CD4-positive, alpha-beta T cell treated with Interferon gamma for 1 hour (primary cell): ENCODE measurements at regions not wholly inside any gene's neighbourhood (a gene's known extent, or its start where the extent isn't known, plus 50 kb on each side); places are given as distances from the start of the nearest gene placed in this dataset.

ENCODE experiments used
- DNase-seq: peaks from one replicate; pipeline ENCODE4 v3.0.0-alpha.2; 2020

DNA sequence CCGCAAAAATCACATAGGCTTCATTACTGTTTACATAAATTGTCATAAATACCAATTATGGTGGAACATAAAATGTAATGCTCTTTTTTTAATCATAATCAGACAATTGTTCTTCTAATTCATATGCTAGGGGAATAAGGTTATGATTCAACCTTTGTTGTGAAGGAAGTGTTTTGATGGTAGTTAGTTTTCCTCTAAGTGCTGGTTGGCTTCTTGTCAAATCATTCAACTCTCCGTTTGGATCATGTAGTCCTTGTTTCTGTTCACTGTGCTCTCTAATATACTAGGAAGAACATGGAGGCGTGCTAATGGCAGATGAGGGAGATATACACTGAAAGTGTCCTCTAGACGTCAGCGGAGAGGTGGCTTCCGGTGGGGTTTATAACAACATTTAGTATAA, 1938.0 kb upstream of the PIK3C3 start:
- DNase-seq, result no peak

DNA sequence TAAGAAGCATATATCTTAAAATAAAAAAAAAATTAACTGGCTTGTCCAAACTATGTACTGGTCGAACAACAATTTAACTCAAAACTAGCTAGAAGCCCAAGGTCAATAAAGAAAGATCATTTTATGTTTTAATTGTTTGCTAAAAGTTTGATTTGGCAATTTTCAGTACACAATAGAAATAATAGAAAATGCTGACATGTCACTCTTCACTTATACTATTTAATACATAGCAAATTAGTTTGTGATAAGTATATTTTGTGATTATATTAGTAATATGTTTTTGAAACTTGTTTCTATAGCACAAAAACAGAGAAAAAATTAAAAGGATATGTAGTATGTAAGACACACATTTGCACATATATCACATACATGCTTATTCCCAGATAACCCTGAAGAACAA, 1938.6 kb upstream of the PIK3C3 start:
- no peak for DNase-seq

- DNase-seq, result no peak
Measured at GRCh38 chr18:40013001-40013609, 1941.9 kb upstream of the PIK3C3 start.

DNA sequence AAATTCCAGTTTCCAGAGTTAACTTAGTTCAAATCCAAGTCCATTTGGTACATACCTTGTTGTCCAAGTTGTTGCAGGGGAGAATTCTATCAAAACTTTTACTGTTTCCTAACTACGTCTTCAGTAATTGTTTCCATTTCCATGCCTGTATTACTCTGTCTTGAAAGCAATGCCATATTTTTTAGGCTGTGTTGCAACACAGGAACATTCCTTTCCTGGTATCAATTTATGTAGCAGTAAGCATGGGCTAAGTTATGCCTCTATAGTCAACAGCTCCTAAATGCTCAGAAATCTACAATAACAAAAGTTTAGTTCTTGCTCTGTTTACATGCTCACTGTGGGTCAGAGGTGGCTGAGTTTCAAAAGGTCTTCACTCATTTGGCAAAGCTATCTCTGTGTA, 1943.8 kb upstream of the PIK3C3 start:
- no peak for DNase-seq

- DNase-seq, result no peak
Measured at GRCh38 chr18:40006634-40007033, 1948.4 kb upstream of the PIK3C3 start.

GRCh38 chr18:40004246-40004645, 1950.8 kb upstream of the PIK3C3 start:
- DNase-seq, result no peak

DNA sequence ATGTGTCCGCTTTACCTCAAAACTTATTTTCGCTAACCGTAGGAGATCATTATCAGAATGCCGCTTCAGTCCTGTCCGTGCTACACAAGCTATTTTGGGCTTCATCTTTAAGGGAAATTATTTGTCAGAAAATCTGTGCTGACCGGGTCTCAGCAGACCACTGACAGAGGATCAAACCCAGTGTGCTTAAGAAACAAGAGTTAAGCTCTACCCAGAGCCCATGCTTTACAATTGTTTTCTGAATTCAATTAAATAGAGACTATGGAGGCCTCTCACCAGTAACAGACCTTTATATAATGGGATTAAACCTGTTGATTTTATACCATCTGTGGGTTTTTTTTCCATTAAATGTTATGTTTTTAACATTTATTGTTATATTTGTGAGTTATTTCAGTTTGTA, 1956.7 kb upstream of the PIK3C3 start:
- no peak for DNase-seq

GRCh38 chr18:39994498-39994897, 1960.5 kb upstream of the PIK3C3 start:
- DNase-seq, result no peak

DNA sequence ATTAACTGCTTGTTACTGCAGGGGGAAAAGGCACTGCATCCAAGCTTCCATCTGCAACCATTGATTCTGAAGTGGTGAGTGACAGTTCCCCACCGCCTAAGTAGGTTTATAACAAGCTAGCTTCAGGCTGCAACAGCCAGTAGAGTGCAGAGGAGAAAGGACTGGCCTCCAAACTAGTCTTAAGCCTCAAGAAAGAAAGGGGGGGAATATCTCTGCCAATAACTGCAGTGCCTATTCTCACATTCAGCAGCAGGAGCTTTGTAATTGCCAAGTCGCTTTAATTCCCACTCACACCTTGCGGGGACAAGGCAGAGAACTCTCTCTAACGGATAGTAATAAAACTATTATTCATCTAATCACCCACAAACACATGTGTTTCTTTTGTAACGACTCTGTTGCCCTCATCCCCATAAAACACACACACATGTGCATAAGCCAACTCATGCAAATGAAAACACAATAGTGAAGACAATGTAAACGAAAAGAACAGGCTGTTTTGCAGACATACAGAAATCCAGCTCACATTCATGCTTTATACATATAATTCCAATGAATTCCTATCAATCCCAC, 1963.3 kb upstream of the PIK3C3 start:
- no peak for DNase-seq

GRCh38 chr18:39990540-39990939, 1964.5 kb upstream of the PIK3C3 start:
- DNase-seq, result no peak

DNA sequence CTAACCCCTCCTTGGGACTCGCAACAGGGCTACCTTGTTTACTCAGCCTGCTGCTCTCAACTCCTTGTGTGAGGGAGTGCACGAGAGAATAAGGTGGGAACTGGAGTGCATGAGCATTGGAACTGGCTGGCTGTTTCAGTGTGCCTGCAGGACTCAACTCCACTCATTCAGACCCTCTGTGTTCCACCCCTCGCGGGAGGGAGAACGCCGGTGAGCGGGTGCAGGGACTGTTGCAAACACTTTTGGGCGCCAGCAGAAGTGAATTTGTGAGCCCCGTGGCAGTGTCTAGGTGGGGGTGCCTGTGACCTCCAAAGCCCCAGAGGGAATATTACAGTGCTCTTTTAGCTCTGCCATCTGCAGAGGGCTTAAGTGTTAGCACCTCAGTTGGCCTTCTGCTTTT, 1978.3 kb upstream of the PIK3C3 start:
- DNase-seq, result no peak

DNA sequence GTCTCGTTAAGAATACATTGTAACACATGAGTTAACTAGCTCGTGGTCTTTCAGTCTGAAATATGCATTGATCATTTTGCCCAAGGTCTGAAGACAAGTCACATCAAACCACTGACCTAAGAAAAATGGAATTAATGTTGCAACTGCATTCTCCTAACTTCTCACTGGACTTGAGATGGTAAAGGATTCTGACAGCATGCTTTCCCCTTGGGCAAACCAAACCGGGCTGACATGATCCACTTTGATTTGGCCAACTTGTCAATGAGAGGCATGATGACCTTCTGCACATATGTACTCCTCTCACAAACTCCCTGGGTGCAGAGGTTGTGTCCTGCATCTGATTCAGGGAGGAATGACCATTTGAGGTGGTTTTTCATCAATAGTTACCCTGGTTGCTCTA, 1982.5 kb upstream of the PIK3C3 start:
- no peak for DNase-seq

DNA sequence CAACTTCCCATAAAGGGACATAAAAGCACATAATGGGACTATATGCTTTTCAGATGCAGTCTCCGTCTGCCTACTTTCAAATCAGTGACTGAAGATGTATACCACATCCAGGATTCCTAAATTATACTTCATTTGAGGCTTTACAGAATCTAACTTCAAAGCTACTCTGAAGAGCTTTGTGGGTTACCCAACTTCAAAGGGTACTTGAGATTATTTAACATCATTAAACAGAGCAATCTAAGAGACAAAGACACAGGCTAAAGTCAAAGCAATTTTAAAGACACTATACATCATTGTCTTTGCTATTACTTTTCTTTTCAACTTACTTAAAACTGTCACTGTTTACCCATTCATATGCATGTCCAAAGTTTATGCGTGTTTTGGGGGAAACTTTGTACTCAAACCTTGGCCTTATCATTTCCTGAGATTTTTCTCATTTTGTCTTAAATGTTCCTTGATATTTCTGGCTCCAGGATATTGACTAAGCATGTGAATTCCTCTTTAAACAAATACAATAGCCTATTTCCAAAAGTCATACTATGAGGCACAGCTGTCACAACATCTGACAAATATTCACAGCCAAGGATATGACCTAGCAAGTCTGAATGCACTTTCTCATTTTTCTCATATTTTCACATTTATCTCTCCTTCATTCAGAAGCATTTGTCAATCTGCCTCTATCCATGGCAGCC, 1985.1 kb upstream of the PIK3C3 start:
- no peak for DNase-seq

- DNase-seq, result no peak
Measured at GRCh38 chr18:39966275-39966674, 1988.8 kb upstream of the PIK3C3 start.

GRCh38 chr18:39962546-39962945, 1992.5 kb upstream of the PIK3C3 start:
- no peak for DNase-seq

DNA sequence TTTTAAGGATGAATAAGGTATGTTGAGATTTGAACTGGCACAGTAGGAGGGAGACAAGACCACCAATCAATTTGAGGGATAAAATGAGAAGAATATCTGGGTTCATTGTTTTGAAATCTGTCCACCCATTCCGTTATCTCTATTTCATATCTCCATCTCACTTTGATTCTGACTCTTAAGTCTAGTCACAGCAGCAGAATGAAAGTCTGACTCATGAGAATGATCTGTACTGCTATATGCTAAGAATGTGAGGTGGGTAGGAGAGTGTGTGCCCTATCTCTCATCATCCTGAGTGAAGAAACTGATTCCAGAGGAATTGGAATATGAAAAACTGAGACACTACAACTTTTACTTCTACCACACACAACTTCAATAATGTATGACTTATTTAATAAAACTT, 1994.5 kb upstream of the PIK3C3 start:
- no peak for DNase-seq

- DNase-seq, result no peak
Measured at GRCh38 chr18:39959839-39960238, 1995.2 kb upstream of the PIK3C3 start.

- no peak for DNase-seq
Measured at GRCh38 chr18:39958876-39959275, 1996.2 kb upstream of the PIK3C3 start.

GRCh38 chr18:39952816-39953215, 2002.2 kb upstream of the PIK3C3 start:
- DNase-seq, result no peak

DNA sequence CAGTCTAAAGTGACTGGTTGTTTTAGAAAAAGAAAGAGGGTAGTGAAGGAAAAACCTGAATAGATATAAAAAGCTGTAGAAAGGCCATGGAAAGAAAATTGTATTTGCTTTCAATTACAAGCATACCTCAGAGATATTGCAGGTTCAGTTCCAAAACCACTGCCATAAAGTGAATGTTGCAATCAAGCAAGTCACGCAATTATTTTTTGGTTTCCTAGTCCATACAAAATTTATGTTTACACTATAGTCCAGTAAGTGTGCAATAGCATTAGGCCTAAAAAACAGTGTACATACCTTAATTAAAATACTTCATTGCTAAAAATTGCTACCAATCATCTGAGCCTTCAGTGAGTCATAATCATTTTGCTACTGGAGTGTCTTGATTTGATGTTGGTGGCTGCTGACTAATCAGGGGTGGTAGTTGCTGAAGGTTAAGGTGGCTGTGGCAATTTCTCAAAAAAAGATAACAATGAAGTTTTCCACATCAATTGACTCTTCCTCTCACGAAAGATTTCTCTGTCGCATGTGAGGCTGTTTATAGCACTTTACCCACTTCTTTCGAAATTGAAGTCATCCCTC, 2003.8 kb upstream of the PIK3C3 start:
- DNase-seq, result no peak

GRCh38 chr18:39946623-39947061, 2008.4 kb upstream of the PIK3C3 start:
- no peak for DNase-seq

- DNase-seq, result no peak
Measured at GRCh38 chr18:39945076-39945475, 2010.0 kb upstream of the PIK3C3 start.

- DNase-seq, result no peak
Measured at GRCh38 chr18:39942702-39943101, 2012.3 kb upstream of the PIK3C3 start.
